OCI-LY3 (cell line): ENCODE measurements at regions not wholly inside any gene's neighbourhood (a gene's known extent, or its start where the extent isn't known, plus 50 kb on each side); places are given as distances from the start of the nearest gene placed in this dataset.

Experiments
- CTCF ChIP-seq: fragments of 200-600, 300-600 bp; sonication (generic); IDR thresholded peaks from 2 replicates; pipeline ENCODE4 v1.5.1; 2014; ENCODE audit warnings: antibody characterized with exemption, low read length, low read depth
- EZH2phosphoT487 ChIP-seq: fragments of 200-600 bp; shearing (Covaris generic); IDR thresholded peaks from 2 replicates; pipeline ENCODE4 v1.6.1; 2018; ENCODE audit warnings: antibody characterized with exemption, mixed run types, low read depth

- TF ChIP-seq CTCF (no peak), EZH2phosphoT487 (no peak)
Measured at GRCh38 chrY:16101815-16102214, 1577.5 kb downstream of the NLGN4Y start.
